GM20000 (cell line): ENCODE measurements at regions not wholly inside any gene's neighbourhood (a gene's known extent, or its start where the extent isn't known, plus 50 kb on each side); places are given as distances from the start of the nearest gene placed in this dataset.

Experiments
- DNase-seq: peaks from one replicate; pipeline ENCODE4 v3.0.0; 2012; ENCODE audit warnings: low spot score
- TF ChIP-seq, protein P1 (sequence below): IDR thresholded peaks from 2 replicates; pipeline ENCODE4 v1.5.1; 2012; ENCODE audit warnings: mild to moderate bottlenecking, control low read depth; ENCODE audit errors: extremely low read depth, missing control alignments

DNA sequence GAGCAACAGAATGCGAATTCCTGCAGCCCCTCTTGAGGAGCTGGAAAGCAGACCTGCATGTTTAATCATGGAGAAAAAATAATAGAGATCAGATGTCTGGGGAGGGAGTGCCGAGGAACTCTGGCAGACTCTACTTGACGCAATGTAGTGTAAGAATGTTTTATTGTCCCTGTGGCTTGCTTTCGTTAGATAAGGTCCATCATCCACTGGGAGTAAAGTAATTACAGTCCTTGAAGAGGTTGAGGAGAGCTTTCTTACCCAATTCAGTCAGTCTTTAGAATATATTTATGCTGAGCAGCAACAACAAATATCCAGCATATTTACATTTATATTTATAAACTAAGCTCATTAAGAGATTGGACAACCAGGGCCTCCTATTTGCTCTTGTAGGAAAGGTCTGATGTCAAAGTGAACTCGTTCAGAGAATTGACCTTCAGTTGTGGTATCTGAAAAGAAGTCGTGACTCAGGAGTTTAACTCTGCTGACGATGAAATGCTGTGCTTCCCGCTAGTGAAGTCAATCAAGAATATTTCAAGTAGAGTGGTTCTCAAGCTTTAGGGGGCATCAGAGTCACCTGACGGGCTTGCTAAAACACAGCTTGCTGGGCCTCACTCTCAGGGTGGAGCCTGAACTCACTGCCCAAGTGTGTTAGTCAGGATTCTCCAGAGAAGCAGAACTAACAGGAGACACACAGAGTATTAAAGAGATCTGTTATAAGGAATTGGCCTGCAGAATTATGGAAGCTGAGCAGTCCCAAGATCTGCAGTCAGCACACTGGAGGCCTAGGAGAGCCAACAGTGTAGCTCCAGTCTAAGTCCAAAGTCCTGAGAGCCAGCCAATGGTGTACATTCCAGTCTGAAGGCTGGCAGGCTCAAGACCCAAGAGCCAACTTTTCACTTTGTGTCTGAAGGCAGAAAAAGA lies 139.3 kb upstream of the LMNTD1 start:
- TF ChIP-seq, protein P1, sequence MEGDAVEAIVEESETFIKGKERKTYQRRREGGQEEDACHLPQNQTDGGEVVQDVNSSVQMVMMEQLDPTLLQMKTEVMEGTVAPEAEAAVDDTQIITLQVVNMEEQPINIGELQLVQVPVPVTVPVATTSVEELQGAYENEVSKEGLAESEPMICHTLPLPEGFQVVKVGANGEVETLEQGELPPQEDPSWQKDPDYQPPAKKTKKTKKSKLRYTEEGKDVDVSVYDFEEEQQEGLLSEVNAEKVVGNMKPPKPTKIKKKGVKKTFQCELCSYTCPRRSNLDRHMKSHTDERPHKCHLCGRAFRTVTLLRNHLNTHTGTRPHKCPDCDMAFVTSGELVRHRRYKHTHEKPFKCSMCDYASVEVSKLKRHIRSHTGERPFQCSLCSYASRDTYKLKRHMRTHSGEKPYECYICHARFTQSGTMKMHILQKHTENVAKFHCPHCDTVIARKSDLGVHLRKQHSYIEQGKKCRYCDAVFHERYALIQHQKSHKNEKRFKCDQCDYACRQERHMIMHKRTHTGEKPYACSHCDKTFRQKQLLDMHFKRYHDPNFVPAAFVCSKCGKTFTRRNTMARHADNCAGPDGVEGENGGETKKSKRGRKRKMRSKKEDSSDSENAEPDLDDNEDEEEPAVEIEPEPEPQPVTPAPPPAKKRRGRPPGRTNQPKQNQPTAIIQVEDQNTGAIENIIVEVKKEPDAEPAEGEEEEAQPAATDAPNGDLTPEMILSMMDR: no peak
- no peak for DNase-seq

DNA sequence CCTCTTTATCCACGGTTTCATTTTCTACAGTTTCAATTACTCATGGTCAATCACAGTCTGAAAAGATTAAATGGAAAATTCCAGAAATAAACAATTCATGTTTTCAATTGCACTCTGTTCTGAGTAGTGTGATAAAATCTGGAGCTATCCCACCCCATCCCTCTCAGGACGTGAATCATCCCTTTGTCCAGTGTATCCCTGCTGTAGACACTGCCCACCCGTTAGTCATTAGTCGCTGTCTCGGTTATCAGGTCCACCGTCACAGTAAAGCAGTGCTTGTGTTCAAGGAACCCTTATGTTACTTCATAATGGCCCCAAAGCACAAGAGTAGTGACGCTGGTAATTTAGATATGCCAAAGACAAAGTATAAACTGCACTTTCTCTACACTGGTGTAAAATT lies 141.0 kb upstream of the LMNTD1 start:
- TF ChIP-seq, protein P1: no peak
- no peak for DNase-seq

DNA sequence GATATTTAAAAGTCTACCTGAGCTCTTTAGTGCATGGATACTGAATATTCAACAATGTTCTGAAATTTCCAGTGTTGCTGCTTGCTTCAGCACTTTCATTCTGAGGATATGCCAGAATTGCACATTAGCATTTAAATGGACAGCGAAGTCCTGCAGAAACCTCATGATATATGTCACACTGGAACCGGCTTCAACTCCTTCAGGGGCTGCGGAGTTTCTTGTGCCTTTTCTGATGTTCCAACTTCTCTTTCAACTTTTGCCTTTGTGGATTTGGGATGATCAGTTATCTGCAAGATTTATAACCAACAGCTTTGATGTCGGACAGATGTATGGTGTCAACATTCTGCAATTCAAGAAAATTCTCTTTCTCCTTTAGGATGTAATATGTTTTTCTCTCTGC lies 142.5 kb upstream of the LMNTD1 start:
- DNase-seq: no peak
- TF ChIP-seq, protein P1: no peak

DNA sequence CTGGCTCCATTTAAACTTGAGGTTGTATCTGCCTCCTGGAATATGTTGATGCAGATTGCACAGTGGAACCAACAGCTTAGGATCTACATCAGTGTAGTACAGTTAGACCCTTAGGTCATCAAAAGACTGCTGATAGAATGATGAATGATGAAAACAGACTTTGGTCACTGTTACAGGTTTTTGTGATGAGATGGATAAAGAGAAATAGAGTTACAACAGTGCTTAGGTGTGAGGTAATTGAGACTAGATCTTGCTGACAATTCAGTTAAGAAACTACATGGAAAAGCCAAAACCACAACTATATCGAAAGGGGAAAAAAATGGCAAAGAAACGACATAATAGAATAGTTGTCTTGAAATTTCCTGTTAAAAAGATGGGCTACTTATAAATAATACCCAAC lies 145.7 kb upstream of the LMNTD1 start:
- TF ChIP-seq, protein P1: no peak
- DNase-seq: no peak

DNA sequence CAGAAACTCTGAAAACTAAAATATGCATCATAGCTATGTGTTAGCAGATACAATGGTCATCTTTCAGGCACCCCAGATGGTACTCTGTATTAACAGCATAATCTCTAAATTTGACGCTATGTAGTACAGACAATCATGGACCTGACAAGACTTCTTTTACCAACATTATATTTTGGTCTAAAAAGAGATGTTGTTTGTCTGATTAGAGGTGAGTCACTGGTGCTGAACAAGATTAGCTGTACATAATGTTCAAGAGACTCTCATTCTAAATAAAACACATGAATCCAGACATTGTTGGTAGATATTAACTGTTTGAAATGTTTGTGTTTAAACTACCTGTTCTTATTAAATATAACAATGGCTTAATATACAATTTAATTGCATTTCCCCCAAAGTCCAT lies 146.4 kb upstream of the LMNTD1 start:
- no peak for DNase-seq
- TF ChIP-seq, protein P1: no peak

DNA sequence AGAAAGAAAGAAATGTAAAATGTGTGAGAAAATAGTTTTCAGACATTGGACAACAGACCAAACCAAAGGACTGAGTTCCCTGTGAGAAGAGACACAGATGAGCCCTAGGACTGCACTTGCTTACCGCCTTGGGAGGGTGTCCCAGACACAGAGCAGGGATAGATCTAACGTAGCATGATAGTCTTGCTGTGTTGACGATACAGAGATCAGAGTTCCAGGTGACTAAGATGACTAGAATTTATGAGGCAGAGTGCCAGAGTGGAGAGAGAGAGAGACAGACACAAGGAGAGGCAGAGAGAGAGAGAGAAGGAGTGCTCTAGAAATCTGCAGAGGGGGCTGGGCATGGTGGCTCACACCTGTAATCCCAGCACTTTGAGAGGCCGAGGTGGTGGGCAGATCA lies 148.2 kb upstream of the LMNTD1 start:
- TF ChIP-seq, protein P1: no peak
- DNase-seq: no peak

DNA sequence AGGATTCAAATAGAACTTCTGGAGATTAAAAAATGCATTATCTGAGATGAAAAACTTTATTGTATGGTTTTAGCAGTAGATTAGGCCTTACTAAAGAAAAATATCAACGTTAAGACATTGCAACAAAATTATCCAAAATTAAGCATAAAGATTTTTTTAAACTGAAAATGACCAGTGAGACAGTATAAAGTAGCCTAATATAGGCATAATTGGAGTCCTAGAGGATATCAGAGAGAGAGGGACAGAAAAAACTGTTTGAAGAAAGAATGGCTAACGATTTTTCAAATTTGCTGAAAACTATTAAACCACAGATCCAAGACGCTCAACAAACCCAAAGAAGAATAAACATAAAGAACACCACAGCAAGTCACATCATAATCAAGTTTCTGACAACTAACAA lies 149.5 kb upstream of the LMNTD1 start:
- TF ChIP-seq, protein P1: no peak
- DNase-seq: no peak
